HepG2 (cell line): ENCODE measurements at regions not wholly inside any gene's neighbourhood (a gene's known extent, or its start where the extent isn't known, plus 50 kb on each side); places are given as distances from the start of the nearest gene placed in this dataset.

Experiments
- ATAC-seq: fragments of 200-7000 bp; cut with Tn5 transposase; 3 replicates; pipeline ENCODE4 v1.9.1; 2020; ENCODE audit warnings: mild to moderate bottlenecking, moderate library complexity
- BruUV-seq: library from RNA; stranded (reverse); fragments of 400-500 nt; replicated peaks from 2 replicates; lab custom pipeline; 2021; lab: Mats Ljungman, UMichigan
- CTCF ChIA-PET: fragments of 300-600 bp; formaldehyde crosslinking; extraction: SDS; loops from one replicate; lab custom pipeline; 2021; ENCODE audit warnings: low total read pairs, inconsistent platforms, low intra/inter-chr PET ratio; lab: Yijun Ruan, JAX
- POLR2A ChIA-PET: fragments of 350-600 bp; sonication (Branson Sonifier 250); formaldehyde crosslinking; loops from one replicate; lab custom pipeline; 2020; ENCODE audit warnings: antibody characterized with exemption, inconsistent platforms; lab: Yijun Ruan, JAX
- DNase-seq: peaks from one replicate; pipeline ENCODE4 v3.0.0-alpha.2; 2015; ENCODE audit warnings: low spot score
- FAIRE-seq: peaks from 3 replicates; lab custom pipeline; 2011; peaks lifted over from hg19 to GRCh38; lab: Jason Lieb, UNC
- H2AFZ ChIP-seq: one replicate; pipeline ENCODE4 v1.6.1; 2011; ENCODE audit warnings: low read length, inconsistent platforms
- H3K27ac ChIP-seq: fragments of 300-600 bp; 3 replicates; pipeline ENCODE4 v1.8.0; 2011; ENCODE audit warnings: mixed run types, mild to moderate bottlenecking, mixed read lengths, low read length, inconsistent platforms; ENCODE audit not compliant: insufficient read depth; ENCODE audit errors: extremely low read length
- H3K27me3 ChIP-seq, 2 experiments: fragments of 200-600 bp in 1 of 2; 2 replicates in 1 of 2; 3 replicates in 1 of 2; pipeline versions ENCODE4 v1.6.0 to v1.8.0; 2011; ENCODE audit warnings: low read length in 2 of 2, mild to moderate bottlenecking in 2 of 2, moderate library complexity in 2 of 2, inconsistent platforms in 1 of 2; ENCODE audit not compliant: insufficient read depth in 2 of 2, control insufficient read depth in 1 of 2
- H3K36me3 ChIP-seq, 2 experiments: fragments of 200-600 bp in 1 of 2; replicated peaks in 1 of 2; 2 replicates in 1 of 2; 3 replicates in 1 of 2; pipeline versions ENCODE4 v1.5.1 to v1.8.0; 2011; ENCODE audit warnings: low read length in 2 of 2, inconsistent platforms in 1 of 2; ENCODE audit not compliant: insufficient read depth in 2 of 2, control insufficient read depth in 1 of 2
- H3K4me1 ChIP-seq: 2 replicates; pipeline ENCODE4 v1.5.1; 2012; ENCODE audit warnings: low read length, inconsistent platforms; ENCODE audit not compliant: insufficient read depth
- H3K4me2 ChIP-seq: 2 replicates; pipeline ENCODE4 v1.6.0; 2011; ENCODE audit warnings: low read depth, low read length, inconsistent platforms
- H3K4me3 ChIP-seq, 3 experiments: fragments of 200-600 bp in 1 of 3; sonication (generic), shearing (Covaris generic) in 1 of 3; replicated peaks in 1 of 3; 2 replicates each; pipeline ENCODE4 v1.5.1; 2011 to 2016; ENCODE audit warnings: low read length in 3 of 3, inconsistent platforms in 2 of 3, low read depth in 2 of 3, mild to moderate bottlenecking in 2 of 3, control low read depth in 1 of 3, mixed read lengths in 1 of 3; ENCODE audit not compliant: insufficient read depth in 1 of 3
- H3K79me2 ChIP-seq: one replicate; pipeline ENCODE4 v1.6.1; 2011; ENCODE audit warnings: low read length, inconsistent platforms; ENCODE audit not compliant: insufficient read depth
- H3K9ac ChIP-seq: 2 replicates; pipeline ENCODE4 v1.6.0; 2011; ENCODE audit warnings: mild to moderate bottlenecking, low read depth, low read length, inconsistent platforms; ENCODE audit not compliant: insufficient read depth
- H3K9me3 ChIP-seq: 2 replicates; pipeline ENCODE4 v1.5.1; 2012; ENCODE audit warnings: mild to moderate bottlenecking, low read length
- H4K20me1 ChIP-seq: 2 replicates; pipeline ENCODE4 v1.6.0; 2011; ENCODE audit warnings: inconsistent platforms, mild to moderate bottlenecking, low read length, moderate library complexity; ENCODE audit not compliant: insufficient read depth
- ELF3 ChIP-seq: IDR thresholded peaks from 2 replicates; pipeline ENCODE4 v1.6.1; 2016; ENCODE audit warnings: missing genetic modification reagents, missing compliant biosample characterization
- IRF1 ChIP-seq: sonication (generic); formaldehyde crosslinking; IDR thresholded peaks from 2 replicates; pipeline ENCODE4 v1.4.0; 2020; ENCODE audit warnings: low read depth, mild to moderate bottlenecking, missing genetic modification reagents
- MED8 ChIP-seq: sonication (generic); formaldehyde crosslinking; IDR thresholded peaks from 2 replicates; pipeline ENCODE4 v1.8.1; 2023; ENCODE audit warnings: mild to moderate bottlenecking, missing genetic modification reagents; ENCODE audit not compliant: insufficient replicate concordance
- MIER2 ChIP-seq: IDR thresholded peaks from 2 replicates; pipeline ENCODE4 v1.6.1; 2016; ENCODE audit warnings: missing biosample characterization, missing genetic modification reagents
- MTF1 ChIP-seq: sonication (generic); formaldehyde crosslinking; IDR thresholded peaks from 2 replicates; pipeline ENCODE4 v1.5.0; 2020; ENCODE audit warnings: missing genetic modification reagents
- MZF1 ChIP-seq: sonication (generic); formaldehyde crosslinking; IDR thresholded peaks from 2 replicates; pipeline ENCODE4 v1.8.1; 2023; ENCODE audit warnings: mild to moderate bottlenecking, missing genetic modification reagents, borderline replicate concordance
- NR3C1 ChIP-seq: sonication (generic); formaldehyde crosslinking; IDR thresholded peaks from 2 replicates; pipeline ENCODE4 v1.4.0; 2020; ENCODE audit warnings: missing genetic modification reagents
- PRPF4 ChIP-seq: fragments of 200-400 bp; formaldehyde crosslinking; IDR thresholded peaks from 2 replicates; pipeline ENCODE4 v1.6.1; 2016; ENCODE audit warnings: low read length, low read depth; ENCODE audit not compliant: poor library complexity, severe bottlenecking
- RBFOX2 ChIP-seq: fragments of 200-400 bp; formaldehyde crosslinking; IDR thresholded peaks from 2 replicates; pipeline ENCODE4 v1.6.1; 2017; ENCODE audit warnings: low read depth, mild to moderate bottlenecking, low read length
- REXO4 ChIP-seq: sonication (generic); formaldehyde crosslinking; IDR thresholded peaks from 2 replicates; pipeline ENCODE4 v1.8.0; 2022; ENCODE audit warnings: missing genetic modification reagents, mild to moderate bottlenecking, borderline replicate concordance
- RFX1 ChIP-seq: fragments of 450-650 bp; IDR thresholded peaks from 2 replicates; pipeline ENCODE4 v1.6.1; 2017
- TIGD3 ChIP-seq: sonication (generic); formaldehyde crosslinking; IDR thresholded peaks from 2 replicates; pipeline ENCODE4 v1.5.1; 2020; ENCODE audit warnings: mild to moderate bottlenecking, missing genetic modification reagents, borderline replicate concordance
- ZBTB49 ChIP-seq: sonication (generic); formaldehyde crosslinking; IDR thresholded peaks from 2 replicates; pipeline ENCODE4 v1.4.0; 2020; ENCODE audit warnings: missing genetic modification reagents, borderline replicate concordance
- ZHX2 ChIP-seq, 2 experiments: sonication (generic) in 1 of 2; formaldehyde crosslinking in 1 of 2; IDR thresholded peaks; 2 replicates each; pipeline versions ENCODE4 v1.6.1 to v1.9.0; 2014 to 2022; ENCODE audit warnings: antibody characterized with exemption in 1 of 2, borderline replicate concordance in 1 of 2, inconsistent platforms in 1 of 2, low read depth in 1 of 2, missing genetic modification reagents in 1 of 2
- ZNF501 ChIP-seq: sonication (generic); formaldehyde crosslinking; IDR thresholded peaks from 2 replicates; pipeline ENCODE4 v1.5.1; 2020; ENCODE audit warnings: mild to moderate bottlenecking, moderate library complexity, missing genetic modification reagents
- WGBS: methylation state at CpG from one replicate; pipeline ENCODE4 v1.1.6; 2017; ENCODE audit warnings: low lambda C conversion rate; 5-methylcytosine and 5-hydroxymethylcytosine counted together
- in situ Hi-C: cut with HindIII; loops from 2 replicates; pipeline ENCODE4 v1.10.0; 2017; ENCODE audit warnings: low pct_unique_long_range_greater_than_20kb; ENCODE audit not compliant: extremely low pct_ligation_motif_present
- intact Hi-C: fragments of 100-400 bp; cut with micrococcal nuclease; formaldehyde crosslinking; loops from one replicate; pipeline ENCODE4 v1.10.0; 2022; ENCODE audit not compliant: unreplicated experiment

GRCh38 chr1:72399807-72400206 is 117.5 kb upstream of the NEGR1 start:
- DNase-seq = no peak
- no peaks in the 10 kb centered on the region for H3K27me3 ChIP-seq
- in situ Hi-C loops = no loop called here
- no peaks in the 10 kb centered on the region for H3K4me1 ChIP-seq
- H3K9me3 ChIP-seq = peaks cover 5% of the 10 kb centered on the region; the same call in 1 of the 2 replicates
- H3K4me3 ChIP-seq = no peak overlapping the region
- FAIRE-seq = no peak
- H3K27ac ChIP-seq = no peak overlapping the region
- ATAC-seq = no peak
- POLR2A ChIA-PET = no interaction called here
- H3K36me3 ChIP-seq = no peaks in the 10 kb centered on the region
- CTCF ChIA-PET = no interaction called here
- no peak overlapping the region for H3K4me2 ChIP-seq
- WGBS = 2% methylated on average over 2 of the region's 2 CpGs
- no peak overlapping the region for H2AFZ ChIP-seq
- H4K20me1 ChIP-seq = no peaks in the 10 kb centered on the region
- intact Hi-C loops = no loop called here
- H3K79me2 ChIP-seq = no peaks in the 10 kb centered on the region
- H3K9ac ChIP-seq = no peak overlapping the region
- no TSS peak for BruUV-seq
- TF ChIP-seq IRF1 (CRISPR knock-in tag) (no peak), ZNF501 (CRISPR knock-in tag) (no peak), MED8 (CRISPR knock-in tag) (no peak), PRPF4 (no peak), RBFOX2 (no peak), ELF3 (CRISPR knock-in tag) (no peak), MTF1 (no peak), NR3C1 (CRISPR knock-in tag) (no peak), MZF1 (CRISPR knock-in tag) (no peak), TIGD3 (CRISPR knock-in tag) (no peak), ZHX2 (IDR thresholded peaks at IDR 0.05; ENCODE audit: low read depth) (no peak), ZHX2 (CRISPR knock-in tag; IDR thresholded peaks at IDR 0.05; ENCODE audit: borderline replicate concordance) (no peak), RFX1 (no peak), REXO4 (CRISPR knock-in tag) (no peak), MIER2 (no peak), ZBTB49 (CRISPR knock-in tag) (no peak)
